Osteocyte (in vitro differentiated cells): ENCODE measurements at regions not wholly inside any gene's neighbourhood (a gene's known extent, or its start where the extent isn't known, plus 50 kb on each side); places are given as distances from the start of the nearest gene placed in this dataset.
A peak's percentile ranks its signal among the peaks of the same experiment; 100 is the strongest.

Experiments
- DNase-seq: peaks from one replicate; pipeline ENCODE4 v3.0.0; 2021; ENCODE audit warnings: mixed read lengths; ENCODE audit not compliant: unreplicated experiment; ENCODE audit errors: extremely low spot score
- H3K27ac Mint-ChIP-seq: one replicate; pipeline ENCODE4 v1.8.0; 2021; ENCODE audit warnings: mild to moderate bottlenecking, mixed read lengths; ENCODE audit not compliant: unreplicated experiment
- H3K27me3 Mint-ChIP-seq: one replicate; pipeline ENCODE4 v1.8.0; 2021; ENCODE audit warnings: mixed read lengths; ENCODE audit not compliant: unreplicated experiment
- H3K36me3 Mint-ChIP-seq: one replicate; pipeline ENCODE4 v1.8.0; 2021; ENCODE audit warnings: mixed read lengths; ENCODE audit not compliant: unreplicated experiment
- H3K4me1 Mint-ChIP-seq: one replicate; pipeline ENCODE4 v1.8.0; 2021; ENCODE audit warnings: mixed read lengths; ENCODE audit not compliant: unreplicated experiment
- H3K4me3 Mint-ChIP-seq: one replicate; pipeline ENCODE4 v1.8.0; 2021; ENCODE audit warnings: mild to moderate bottlenecking, moderate library complexity, mixed read lengths; ENCODE audit not compliant: unreplicated experiment
- H3K9me3 Mint-ChIP-seq: one replicate; pipeline ENCODE4 v1.8.0; 2021; ENCODE audit warnings: mixed read lengths; ENCODE audit not compliant: unreplicated experiment
- CTCF ChIP-seq: fragments of 200-600 bp; sonication (generic); IDR thresholded peaks from 2 replicates; pipeline ENCODE4 v1.5.0; 2021; ENCODE audit warnings: antibody characterized with exemption, mild to moderate bottlenecking, moderate library complexity

- H3K27ac Mint-ChIP-seq, result peak overlapping the region; percentile 58
Measured at GRCh38 chr13:90105276-90105675, 1242.2 kb upstream of the MIR17HG start.

GRCh38 chr13:90105849-90106496 lies 1241.5 kb upstream of the MIR17HG start:
- peaks cover 2% of the 10 kb centered on the region for H3K36me3 Mint-ChIP-seq
- no peaks in the 10 kb centered on the region for H3K9me3 Mint-ChIP-seq
- H3K27me3 Mint-ChIP-seq, result no peaks in the 10 kb centered on the region
- TF ChIP-seq CTCF, result no peak
- H3K4me3 Mint-ChIP-seq, result no peak overlapping the region
- H3K4me1 Mint-ChIP-seq, result peaks cover 15% of the 10 kb centered on the region
- H3K27ac Mint-ChIP-seq, result peak overlapping the region; percentile 58
- no peak for DNase-seq

More at GRCh38 chr13:90105276-90105675, 1242.2 kb upstream of the MIR17HG start:
- Mint-ChIP-seq H3K36me3 (peaks cover 2% of the 10 kb centered on the region), H3K4me1 (peaks cover 15% of the 10 kb centered on the region), H3K9me3 (no peaks in the 10 kb centered on the region), H3K27me3 (no peaks in the 10 kb centered on the region), H3K4me3 (no peak overlapping the region)
- no peak for TF ChIP-seq CTCF
- no peak for DNase-seq

- no peak for DNase-seq
- no peak for TF ChIP-seq CTCF
- peaks cover 2% of the 10 kb centered on the region for H3K36me3 Mint-ChIP-seq
- H3K9me3 Mint-ChIP-seq, result no peaks in the 10 kb centered on the region
- H3K4me1 Mint-ChIP-seq, result peaks cover 13% of the 10 kb centered on the region
- H3K27ac Mint-ChIP-seq, result no peak overlapping the region
- H3K27me3 Mint-ChIP-seq, result no peaks in the 10 kb centered on the region
- H3K4me3 Mint-ChIP-seq, result no peak overlapping the region
Measured at GRCh38 chr13:90107661-90108060, 1239.8 kb upstream of the MIR17HG start.

- Mint-ChIP-seq H3K9me3 (no peaks in the 10 kb centered on the region), H3K27ac (no peak overlapping the region), H3K27me3 (no peaks in the 10 kb centered on the region), H3K4me3 (no peak overlapping the region), H3K4me1 (peaks cover 13% of the 10 kb centered on the region), H3K36me3 (no peaks in the 10 kb centered on the region)
- no peak for DNase-seq
- no peak for TF ChIP-seq CTCF
Measured at GRCh38 chr13:90108547-90108946, 1238.9 kb upstream of the MIR17HG start.

- TF ChIP-seq CTCF, result no peak
Measured at GRCh38 chr13:90116121-90116520, 1231.4 kb upstream of the MIR17HG start.

More at GRCh38 chr13:90116121-90116520, 1231.4 kb upstream of the MIR17HG start:
- DNase-seq, result no peak
- Mint-ChIP-seq H3K27me3 (no peaks in the 10 kb centered on the region), H3K36me3 (no peaks in the 10 kb centered on the region), H3K9me3 (no peaks in the 10 kb centered on the region), H3K4me1 (no peaks in the 10 kb centered on the region), H3K27ac (no peak overlapping the region), H3K4me3 (no peak overlapping the region)
